Coronary artery (tissue), 2 donors: ENCODE measurements at regions not wholly inside any gene's neighbourhood (a gene's known extent, or its start where the extent isn't known, plus 50 kb on each side); places are given as distances from the start of the nearest gene placed in this dataset.

Experiments
- DNase-seq: peaks from one replicate; pipeline ENCODE4 v3.0.0-alpha.2; 2017; ENCODE audit warnings: low spot score
- H3K27ac ChIP-seq, 2 donors: fragments of 200-600 bp; sonication (generic); one replicate each; pipeline ENCODE4 v1.5.1; 2016 to 2019
- H3K4me3 ChIP-seq: fragments of 200-600 bp; sonication (generic); 2 replicates; pipeline ENCODE4 v1.5.1; 2016; ENCODE audit warnings: mild to moderate bottlenecking, moderate library complexity
- CTCF ChIP-seq: fragments of 200-600 bp; sonication (generic); IDR thresholded peaks from one replicate; pipeline ENCODE4 v1.5.1; 2019; ENCODE audit warnings: antibody characterized with exemption

GRCh38 chr18:41162191-41162590, 792.8 kb upstream of the PIK3C3 start:
- no peak for DNase-seq

GRCh38 chr18:41155910-41156851, 798.9 kb upstream of the PIK3C3 start:
- DNase-seq, result no peak
- Histone ChIP-seq H3K4me3 (no peak overlapping the region), H3K27ac (no peak overlapping the region)
- TF ChIP-seq CTCF, result no peak

More at GRCh38 chr18:41162191-41162590, 792.8 kb upstream of the PIK3C3 start:
- H3K27ac ChIP-seq, result no peak overlapping the region
- H3K4me3 ChIP-seq, result no peak overlapping the region
- no peak for TF ChIP-seq CTCF

DNA sequence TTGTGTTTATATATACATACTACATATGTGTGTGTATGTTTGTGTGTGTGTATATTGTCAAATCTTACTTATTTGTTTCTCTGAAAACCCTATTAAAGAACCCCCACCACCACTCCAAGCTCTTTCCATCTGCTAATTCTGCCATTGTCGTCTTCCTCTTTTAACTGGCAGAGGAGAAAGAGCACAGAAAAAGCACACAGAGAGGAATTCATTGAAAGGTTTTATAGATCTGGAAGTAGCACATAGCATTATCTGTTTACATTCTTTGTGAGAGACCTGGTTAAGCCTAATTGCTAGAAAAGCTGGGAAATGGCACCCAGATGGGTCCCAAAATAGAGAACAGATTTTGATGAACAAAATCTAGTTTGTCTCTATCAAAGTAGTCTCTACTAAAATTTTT, 800.0 kb upstream of the PIK3C3 start:
- H3K4me3 ChIP-seq, result no peak overlapping the region
- no peak overlapping the region for H3K27ac ChIP-seq
- no peak for TF ChIP-seq CTCF
- no peak for DNase-seq

DNA sequence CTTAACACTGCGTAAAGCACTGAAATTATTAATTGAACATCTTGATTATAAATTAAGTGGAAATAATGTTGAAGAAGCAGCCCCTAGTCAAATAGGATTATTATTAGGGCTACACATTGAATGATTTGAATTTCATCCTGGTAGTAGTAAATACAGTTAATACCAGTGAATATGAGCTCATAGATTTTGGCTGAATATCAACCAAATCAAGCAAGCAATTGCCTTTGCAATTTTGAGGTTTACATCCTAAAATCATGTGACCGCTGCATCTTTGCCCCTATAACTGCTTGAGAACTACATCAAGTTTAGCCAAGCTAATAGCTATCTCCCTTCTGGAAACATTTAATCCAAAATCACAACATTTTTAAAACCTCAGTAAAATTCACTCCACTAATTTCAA, 801.2 kb upstream of the PIK3C3 start:
- no peak for DNase-seq
- Histone ChIP-seq H3K4me3 (no peak overlapping the region), H3K27ac (no peak overlapping the region)
- no peak for TF ChIP-seq CTCF

GRCh38 chr18:41150316-41150715, 804.7 kb upstream of the PIK3C3 start:
- Histone ChIP-seq H3K4me3 (no peak overlapping the region), H3K27ac (no peak overlapping the region)
- DNase-seq, result no peak
- no peak for TF ChIP-seq CTCF

DNA sequence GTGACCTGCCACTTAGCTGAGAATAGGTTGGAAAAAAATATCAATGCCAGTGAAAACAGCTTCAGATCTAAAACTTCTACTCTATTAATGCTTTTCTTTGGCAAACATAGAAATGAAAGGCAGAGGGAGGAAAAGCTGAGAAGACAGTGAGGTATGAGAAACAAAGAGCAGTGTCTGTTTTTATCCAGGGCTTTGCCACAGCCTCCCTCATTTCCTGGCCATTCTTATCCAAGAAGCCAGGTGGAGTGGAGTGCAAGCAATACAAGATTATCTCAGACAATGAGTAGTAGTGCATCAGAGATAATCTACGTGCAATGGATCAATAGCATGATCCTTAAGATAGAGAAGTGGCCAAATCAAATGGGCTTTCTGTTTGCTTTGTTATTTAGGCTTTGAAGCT, 808.7 kb upstream of the PIK3C3 start:
- Histone ChIP-seq H3K4me3 (no peak overlapping the region), H3K27ac (no peak overlapping the region)
- TF ChIP-seq CTCF, result no peak
- DNase-seq, result no peak

DNA sequence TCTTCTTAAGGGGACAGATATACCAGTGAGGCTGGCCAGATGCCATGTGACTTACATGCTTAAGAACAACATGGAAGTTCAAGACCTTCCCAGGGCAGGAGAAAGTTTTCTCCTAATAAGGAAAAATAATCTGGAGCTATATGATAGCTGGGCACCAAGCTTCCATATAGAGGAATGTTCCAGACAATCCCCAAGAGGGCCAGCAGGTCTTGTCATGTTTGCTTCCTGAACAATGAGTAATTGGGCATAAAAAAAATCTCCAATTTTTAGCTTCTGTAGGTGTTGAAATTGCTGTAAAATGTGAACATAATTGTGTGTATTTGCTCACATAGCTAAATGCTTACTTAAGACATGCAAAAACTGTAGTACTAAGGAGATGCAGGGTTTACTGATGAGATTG, 809.5 kb upstream of the PIK3C3 start:
- DNase-seq, result no peak

More for the DNA sequence above, 809.5 kb upstream of the PIK3C3 start:
- Histone ChIP-seq H3K27ac (no peak overlapping the region), H3K4me3 (no peak overlapping the region)
- no peak for TF ChIP-seq CTCF
